SK-N-SH treated with all-trans-retinoic acid at 6 μM for 48 hours (cell line): ENCODE measurements at regions not wholly inside any gene's neighbourhood (a gene's known extent, or its start where the extent isn't known, plus 50 kb on each side); places are given as distances from the start of the nearest gene placed in this dataset.

Experiments
- ATAC-seq: fragments of 200-7000 bp; cut with Tn5 transposase; 3 replicates; pipeline ENCODE4 v1.9.1; 2020; ENCODE audit warnings: mild to moderate bottlenecking, moderate library complexity
- ARNTL ChIP-seq: fragments of 450-650 bp; formaldehyde crosslinking; IDR thresholded peaks from 2 replicates; pipeline ENCODE4 v1.5.0; 2020; ENCODE audit warnings: low read depth, mild to moderate bottlenecking, moderate library complexity, borderline replicate concordance
- BACH2 ChIP-seq: fragments of 250-450 bp; sonication (Bioruptor Pico); IDR thresholded peaks from 2 replicates; pipeline ENCODE4 v1.9.0; 2021; ENCODE audit warnings: mild to moderate bottlenecking, borderline replicate concordance
- CREB5 ChIP-seq: fragments of 250-450 bp; sonication (Bioruptor Pico); IDR thresholded peaks from 2 replicates; pipeline ENCODE4 v1.5.1; 2020; ENCODE audit warnings: low read depth, mild to moderate bottlenecking, moderate library complexity
- CSDC2 ChIP-seq: fragments of 250-450 bp; sonication (Bioruptor Pico); IDR thresholded peaks from 2 replicates; pipeline ENCODE4 v1.5.0; 2020; ENCODE audit warnings: mild to moderate bottlenecking, moderate library complexity
- ESRRG ChIP-seq: fragments of 250-450 bp; sonication (Bioruptor Pico); IDR thresholded peaks from 2 replicates; pipeline ENCODE4 v1.6.1; 2021; ENCODE audit warnings: mild to moderate bottlenecking
- GLIS3 ChIP-seq: fragments of 250-450 bp; sonication (Bioruptor Pico); IDR thresholded peaks from 2 replicates; pipeline ENCODE4 v1.5.0; 2020; ENCODE audit warnings: mild to moderate bottlenecking, moderate library complexity
- ISL1 ChIP-seq: fragments of 250-450 bp; sonication (Bioruptor Pico); IDR thresholded peaks from 2 replicates; pipeline ENCODE4 v2.1.2; 2022; ENCODE audit warnings: mild to moderate bottlenecking, moderate library complexity
- OSR1 ChIP-seq: fragments of 250-450 bp; sonication (Bioruptor Pico); IDR thresholded peaks from 2 replicates; pipeline ENCODE4 v1.8.0; 2022; ENCODE audit warnings: moderate library complexity, mild to moderate bottlenecking, inconsistent platforms
- PATZ1 ChIP-seq: fragments of 250-450 bp; sonication (Bioruptor Pico); IDR thresholded peaks from 2 replicates; pipeline ENCODE4 v1.8.0; 2020; ENCODE audit warnings: mild to moderate bottlenecking, moderate library complexity, borderline replicate concordance
- POU6F1 ChIP-seq: fragments of 250-450 bp; sonication (Bioruptor Pico); IDR thresholded peaks from 2 replicates; pipeline ENCODE4 v1.8.0; 2021; ENCODE audit warnings: low read depth, mild to moderate bottlenecking, moderate library complexity, borderline replicate concordance
- PPARA ChIP-seq: fragments of 250-450 bp; sonication (Bioruptor Pico); IDR thresholded peaks from 2 replicates; pipeline ENCODE4 v1.5.0; 2020; ENCODE audit warnings: mild to moderate bottlenecking, borderline replicate concordance
- RARB ChIP-seq: fragments of 250-450 bp; sonication (Bioruptor Pico); IDR thresholded peaks from 2 replicates; pipeline ENCODE4 v1.8.0; 2021; ENCODE audit warnings: mild to moderate bottlenecking, moderate library complexity
- SNAI2 ChIP-seq: fragments of 250-450 bp; sonication (Bioruptor Pico); IDR thresholded peaks from 2 replicates; pipeline ENCODE4 v1.5.0; 2020; ENCODE audit warnings: mild to moderate bottlenecking, moderate library complexity
- TCF4 ChIP-seq: fragments of 250-450 bp; sonication (Bioruptor Pico); IDR thresholded peaks from 2 replicates; pipeline ENCODE4 v1.8.0; 2021; ENCODE audit warnings: mild to moderate bottlenecking, moderate library complexity, borderline replicate concordance
- TOX ChIP-seq: fragments of 250-450 bp; sonication (Bioruptor Pico); IDR thresholded peaks from 2 replicates; pipeline ENCODE4 v1.8.0; 2021; ENCODE audit warnings: mild to moderate bottlenecking, moderate library complexity, borderline replicate concordance
- TSHZ2 ChIP-seq: fragments of 250-450 bp; sonication (Bioruptor Pico); IDR thresholded peaks from 2 replicates; pipeline ENCODE4 v1.5.0; 2020; ENCODE audit warnings: mild to moderate bottlenecking, moderate library complexity
- ZC3H10 ChIP-seq: fragments of 250-450 bp; sonication (Bioruptor Pico); IDR thresholded peaks from 2 replicates; pipeline ENCODE4 v1.5.1; 2021; ENCODE audit warnings: mild to moderate bottlenecking, moderate library complexity
- ZFP3 ChIP-seq: fragments of 250-450 bp; sonication (Bioruptor Pico); IDR thresholded peaks from 2 replicates; pipeline ENCODE4 v1.5.0; 2020; ENCODE audit warnings: mild to moderate bottlenecking, moderate library complexity
- ZNF565 ChIP-seq: fragments of 450-650 bp; formaldehyde crosslinking; conservative IDR thresholded peaks from 2 replicates; pipeline ENCODE4 v1.5.0; 2020; ENCODE audit warnings: low read depth, mild to moderate bottlenecking, moderate library complexity
- ZNF70 ChIP-seq: fragments of 450-650 bp; formaldehyde crosslinking; IDR thresholded peaks from 2 replicates; pipeline ENCODE4 v1.5.0; 2020; ENCODE audit warnings: mild to moderate bottlenecking, moderate library complexity
- ZNF8 ChIP-seq: fragments of 450-650 bp; formaldehyde crosslinking; IDR thresholded peaks from 2 replicates; pipeline ENCODE4 v1.5.0; 2020; ENCODE audit warnings: mild to moderate bottlenecking, moderate library complexity

- TF ChIP-seq ARNTL (CRISPR knock-in tag) = no peak
- no peak for TF ChIP-seq CREB5 (CRISPR knock-in tag)
- TF ChIP-seq ZNF565 (CRISPR knock-in tag) = no peak
- no peak for TF ChIP-seq ZNF70 (CRISPR knock-in tag)
- no peak for TF ChIP-seq POU6F1 (CRISPR knock-in tag)
- no peak for TF ChIP-seq PPARA (CRISPR knock-in tag)
- no peak for TF ChIP-seq GLIS3 (CRISPR knock-in tag)
- no peak for TF ChIP-seq BACH2 (CRISPR knock-in tag)
- TF ChIP-seq ZNF8 (CRISPR knock-in tag) = no peak
- no peak for TF ChIP-seq PATZ1 (CRISPR knock-in tag)
- no peak for TF ChIP-seq ESRRG (CRISPR knock-in tag)
- no peak for TF ChIP-seq TOX (CRISPR knock-in tag)
- TF ChIP-seq ISL1 (CRISPR knock-in tag) = no peak
- TF ChIP-seq TSHZ2 (CRISPR knock-in tag) = no peak
- no peak for TF ChIP-seq ZFP3 (CRISPR knock-in tag)
- TF ChIP-seq TCF4 (CRISPR knock-in tag) = no peak
- TF ChIP-seq CSDC2 (CRISPR knock-in tag) = no peak
- no peak for ATAC-seq
Measured at GRCh38 chr18:3360211-3360610, 89.8 kb upstream of the TGIF1 start.

- peak; percentile 78 for ATAC-seq
- no peak for TF ChIP-seq ISL1 (CRISPR knock-in tag)
- no peak for TF ChIP-seq BACH2 (CRISPR knock-in tag)
- TF ChIP-seq ZNF70 (CRISPR knock-in tag) = no peak
- no peak for TF ChIP-seq TSHZ2 (CRISPR knock-in tag)
- TF ChIP-seq ZC3H10 = no peak
- no peak for TF ChIP-seq CREB5 (CRISPR knock-in tag)
- TF ChIP-seq ARNTL (CRISPR knock-in tag) = no peak
- no peak for TF ChIP-seq PPARA (CRISPR knock-in tag)
- TF ChIP-seq CSDC2 (CRISPR knock-in tag) = no peak
- no peak for TF ChIP-seq ZFP3 (CRISPR knock-in tag)
- TF ChIP-seq PATZ1 (CRISPR knock-in tag) = no peak
- TF ChIP-seq RARB (CRISPR knock-in tag) = no peak
- TF ChIP-seq OSR1 (CRISPR knock-in tag) = no peak
- TF ChIP-seq POU6F1 (CRISPR knock-in tag) = no peak
- no peak for TF ChIP-seq SNAI2 (CRISPR knock-in tag)
- no peak for TF ChIP-seq GLIS3 (CRISPR knock-in tag)
Measured at GRCh38 chr18:3367491-3368091, 82.4 kb upstream of the TGIF1 start.
